SK-N-SH (cell line): ENCODE measurements at regions not wholly inside any gene's neighbourhood (a gene's known extent, or its start where the extent isn't known, plus 50 kb on each side); places are given as distances from the start of the nearest gene placed in this dataset.

Experiments used
- CTCF ChIA-PET: fragments of 300-600, 350-600 bp; formaldehyde crosslinking; extraction: SDS; loops from one replicate; lab custom pipeline; 2021; lab: Yijun Ruan, JAX
- POLR2A ChIA-PET: fragments of 350-600 bp; sonication (Branson Sonifier 250); formaldehyde crosslinking; extraction: SDS; loops from one replicate; lab custom pipeline; 2020; ENCODE audit warnings: antibody characterized with exemption, inconsistent platforms; lab: Yijun Ruan, JAX
- DNase-seq: peaks from one replicate; pipeline ENCODE4 v3.0.0; 2012
- H2AFZ ChIP-seq: fragments of 200-600 bp; sonication (generic); 2 replicates; pipeline ENCODE4 v1.8.1; 2016; ENCODE audit warnings: antibody characterized with exemption, mild to moderate bottlenecking, low read depth
- H3F3A ChIP-seq: fragments of 200-600 bp; sonication (generic); replicated peaks from 2 replicates; pipeline ENCODE3; 2016; ENCODE audit warnings: antibody characterized with exemption, mild to moderate bottlenecking; ENCODE audit not compliant: insufficient read depth
- H3K27ac ChIP-seq, 2 experiments: fragments of 200-500 bp in 1 of 2; fragments of 200-600 bp in 1 of 2; sonication (Bioruptor generic) in 1 of 2; sonication (generic), shearing (Covaris generic) in 1 of 2; 2 replicates each; pipeline versions ENCODE4 v1.5.1 to v1.6.1; 2014 to 2016; ENCODE audit warnings: low read depth in 2 of 2, inconsistent platforms in 1 of 2, low read length in 1 of 2, mild to moderate bottlenecking in 1 of 2, mixed read lengths in 1 of 2
- H3K27me3 ChIP-seq: fragments of 200-600 bp; sonication (generic), shearing (Covaris generic); 2 replicates; pipeline ENCODE4 v1.6.1; 2016; ENCODE audit warnings: mixed run types; ENCODE audit not compliant: insufficient read depth
- H3K36me3 ChIP-seq, 2 experiments: fragments of 200-500 bp in 1 of 2; fragments of 200-600 bp in 1 of 2; sonication (Bioruptor generic) in 1 of 2; sonication (generic) in 1 of 2; replicated peaks in 1 of 2; 2 replicates each; pipeline versions ENCODE3 to v1.5.1; 2014 to 2016; ENCODE audit warnings: low read length in 1 of 2, mild to moderate bottlenecking in 1 of 2; ENCODE audit not compliant: insufficient read depth in 2 of 2, control insufficient read depth in 1 of 2
- H3K4me1 ChIP-seq, 2 experiments: fragments of 200-500 bp in 1 of 2; fragments of 200-600 bp in 1 of 2; sonication (Bioruptor generic) in 1 of 2; sonication (generic), shearing (Covaris generic) in 1 of 2; 2 replicates each; pipeline versions ENCODE4 v1.5.1 to v1.6.1; 2014 to 2016; ENCODE audit warnings: low read depth in 1 of 2, low read length in 1 of 2, mixed run types in 1 of 2; ENCODE audit not compliant: insufficient read depth in 2 of 2, control insufficient read depth in 1 of 2
- H3K4me2 ChIP-seq: fragments of 200-600 bp; sonication (generic), shearing (Covaris generic); 2 replicates; pipeline ENCODE4 v1.6.1; 2017; ENCODE audit warnings: mixed run types
- H3K4me3 ChIP-seq, 2 experiments: fragments of 200-500 bp in 1 of 2; fragments of 200-600 bp in 1 of 2; sonication (Bioruptor generic) in 1 of 2; sonication (generic), shearing (Covaris generic) in 1 of 2; 2 replicates each; pipeline versions ENCODE4 v1.5.1 to v1.8.1; 2014 to 2016; ENCODE audit warnings: low read depth in 2 of 2, inconsistent platforms in 1 of 2, low read length in 1 of 2, mild to moderate bottlenecking in 1 of 2, mixed read lengths in 1 of 2, moderate library complexity in 1 of 2
- H3K79me2 ChIP-seq: fragments of 200-600 bp; sonication (generic); 2 replicates; pipeline ENCODE4 v1.8.1; 2017; ENCODE audit warnings: mild to moderate bottlenecking; ENCODE audit not compliant: insufficient read depth
- H3K9ac ChIP-seq: fragments of 200-600 bp; sonication (generic); 2 replicates; pipeline ENCODE4 v1.6.1; 2017; ENCODE audit warnings: mixed run types
- H3K9me2 ChIP-seq: fragments of 200-600 bp; sonication (generic); 2 replicates; pipeline ENCODE4 v1.6.1; 2017; ENCODE audit warnings: mixed run types
- H3K9me3 ChIP-seq: fragments of 200-600 bp; sonication (generic); 2 replicates; pipeline ENCODE4 v1.6.1; 2017; ENCODE audit warnings: mixed run types, mild to moderate bottlenecking, moderate library complexity
- H4K20me1 ChIP-seq: fragments of 200-600 bp; sonication (generic); 2 replicates; pipeline ENCODE4 v1.6.1; 2017; ENCODE audit warnings: mild to moderate bottlenecking, mixed run types; ENCODE audit not compliant: insufficient read depth
- FOXJ3 ChIP-seq: sonication (generic); formaldehyde crosslinking; IDR thresholded peaks from 2 replicates; pipeline ENCODE4 v1.5.1; 2020; ENCODE audit warnings: mild to moderate bottlenecking, missing genetic modification reagents
- GATA2 ChIP-seq: sonication (generic); formaldehyde crosslinking; IDR thresholded peaks from 2 replicates; pipeline ENCODE4 v1.5.0; 2020; ENCODE audit warnings: mild to moderate bottlenecking, missing genetic modification reagents
- IRF3 ChIP-seq: fragments of 150-350 bp; IDR thresholded peaks from 2 replicates; pipeline ENCODE4 v1.6.1; 2016; ENCODE audit warnings: mild to moderate bottlenecking, low read depth, low read length
- MXI1 ChIP-seq: IDR thresholded peaks from 2 replicates; pipeline ENCODE4 v1.6.1; 2012; ENCODE audit warnings: mild to moderate bottlenecking, low read depth, low read length, improper control_type of control experiment
- RAD21 ChIP-seq: IDR thresholded peaks from 2 replicates; pipeline ENCODE4 v1.6.1; 2012; ENCODE audit warnings: mild to moderate bottlenecking, low read length
- RXRA ChIP-seq: IDR thresholded peaks from 2 replicates; pipeline ENCODE4 v1.4.0; 2012; ENCODE audit warnings: low read depth, mild to moderate bottlenecking, borderline replicate concordance
- TCF12 ChIP-seq: IDR thresholded peaks from 2 replicates; pipeline ENCODE4 v1.4.0; 2012
- WGBS: methylation state at CpG from one replicate; pipeline ENCODE4 v1.1.6; 2017; ENCODE audit warnings: low lambda C conversion rate; 5-methylcytosine and 5-hydroxymethylcytosine counted together
- TF ChIP-seq, protein P1 (sequence below): fragments of 200-600 bp; sonication (generic); IDR thresholded peaks from 2 replicates; pipeline ENCODE4 v1.6.1; 2017; ENCODE audit warnings: antibody characterized with exemption, mild to moderate bottlenecking, moderate library complexity

GRCh38 chr2:120976501-120977307 lies 241.0 kb downstream of the GLI2 start:
- H4K20me1 ChIP-seq: no peaks in the 10 kb centered on the region
- POLR2A ChIA-PET: no interaction called here
- H3K9ac ChIP-seq: no peak overlapping the region
- H3F3A ChIP-seq: no peaks in the 10 kb centered on the region
- no peak overlapping the region for H2AFZ ChIP-seq
- H3K4me2 ChIP-seq: no peak overlapping the region
- no peaks in the 10 kb centered on the region for H3K9me3 ChIP-seq
- 91% methylated on average over 11 of the region's 12 CpGs for WGBS
- CTCF ChIA-PET: interaction anchor here (0.7 to 1.5 kb wide), 4 partner anchors 17 to 95 kb away, joined by 3 to 4 read pairs (median 3); no protein-coding TSS in a partner anchor
- H3K27me3 ChIP-seq: no peaks in the 10 kb centered on the region
- peak overlapping the region in 1 of 2 experiments; percentile 67; a peak in 1 of 4 replicates for H3K27ac ChIP-seq
- H3K36me3 ChIP-seq: peaks cover 5 to 29% of the 10 kb centered on the region in 2 experiments
- peak; percentile 67 for DNase-seq
- H3K4me3 ChIP-seq: no peak overlapping the region
- H3K9me2 ChIP-seq: no peaks in the 10 kb centered on the region
- H3K4me1 ChIP-seq: peaks cover 0 to 20% of the 10 kb centered on the region in 2 experiments; a peak in 1 of 4 replicates
- TF ChIP-seq FOXJ3 (no peak), MXI1 (0 out of 2 replicates have a peak, but pooled peaks have one; percentile 28), TCF12 (no peak), RXRA (no peak), IRF3 (no peak), GATA2 (no peak)
- TF ChIP-seq, protein P1, sequence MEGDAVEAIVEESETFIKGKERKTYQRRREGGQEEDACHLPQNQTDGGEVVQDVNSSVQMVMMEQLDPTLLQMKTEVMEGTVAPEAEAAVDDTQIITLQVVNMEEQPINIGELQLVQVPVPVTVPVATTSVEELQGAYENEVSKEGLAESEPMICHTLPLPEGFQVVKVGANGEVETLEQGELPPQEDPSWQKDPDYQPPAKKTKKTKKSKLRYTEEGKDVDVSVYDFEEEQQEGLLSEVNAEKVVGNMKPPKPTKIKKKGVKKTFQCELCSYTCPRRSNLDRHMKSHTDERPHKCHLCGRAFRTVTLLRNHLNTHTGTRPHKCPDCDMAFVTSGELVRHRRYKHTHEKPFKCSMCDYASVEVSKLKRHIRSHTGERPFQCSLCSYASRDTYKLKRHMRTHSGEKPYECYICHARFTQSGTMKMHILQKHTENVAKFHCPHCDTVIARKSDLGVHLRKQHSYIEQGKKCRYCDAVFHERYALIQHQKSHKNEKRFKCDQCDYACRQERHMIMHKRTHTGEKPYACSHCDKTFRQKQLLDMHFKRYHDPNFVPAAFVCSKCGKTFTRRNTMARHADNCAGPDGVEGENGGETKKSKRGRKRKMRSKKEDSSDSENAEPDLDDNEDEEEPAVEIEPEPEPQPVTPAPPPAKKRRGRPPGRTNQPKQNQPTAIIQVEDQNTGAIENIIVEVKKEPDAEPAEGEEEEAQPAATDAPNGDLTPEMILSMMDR: no peak
- no peaks in the 10 kb centered on the region for H3K79me2 ChIP-seq

- H3K27ac ChIP-seq: peak overlapping the region in 1 of 2 experiments; percentile 67; a peak in 1 of 4 replicates
- POLR2A ChIA-PET: no interaction called here
- H3K9me2 ChIP-seq: no peaks in the 10 kb centered on the region
- H3K27me3 ChIP-seq: no peaks in the 10 kb centered on the region
- peaks cover 0 to 22% of the 10 kb centered on the region in 2 experiments; a peak in 1 of 4 replicates for H3K4me1 ChIP-seq
- TF ChIP-seq RAD21 (no peak), GATA2 (peak; percentile 22; the same call in 1 of the 2 replicates)
- no peak overlapping the region for H3K4me2 ChIP-seq
- no peaks in the 10 kb centered on the region for H4K20me1 ChIP-seq
- no peaks in the 10 kb centered on the region for H3F3A ChIP-seq
- DNase-seq: peak; percentile 69
- CTCF ChIA-PET: interaction anchor here (0.6 to 1.5 kb wide), 2 partner anchors 17 to 94 kb away, joined by 3 read pairs; no protein-coding TSS in a partner anchor
- peaks cover 5 to 32% of the 10 kb centered on the region in 2 experiments for H3K36me3 ChIP-seq
- no peaks in the 10 kb centered on the region for H3K79me2 ChIP-seq
- H2AFZ ChIP-seq: no peak overlapping the region
- H3K9me3 ChIP-seq: no peaks in the 10 kb centered on the region
- H3K4me3 ChIP-seq: no peak overlapping the region
- WGBS: 97% methylated on average over 18 of the region's 25 CpGs
- H3K9ac ChIP-seq: no peak overlapping the region
These were observed 242.1 kb downstream of the GLI2 start for GRCh38 chr2:120977582-120978358.
